GOT3 (cell line): ENCODE measurements at regions not wholly inside any gene's neighbourhood (a gene's known extent, or its start where the extent isn't known, plus 50 kb on each side); places are given as distances from the start of the nearest gene placed in this dataset.

ENCODE experiments used
- DNase-seq: peaks from one replicate; lab custom pipeline; 2025; ENCODE audit warnings: mixed read lengths; lab: John Stamatoyannopoulos, UW

GRCh38 chr6:44560458-44561059 is 173.1 kb downstream of the CDC5L start:
- no peak for DNase-seq

- DNase-seq = no peak
Measured at GRCh38 chr6:44561060-44561623, 173.6 kb downstream of the CDC5L start.

GRCh38 chr6:44561832-44562665 is 174.5 kb downstream of the CDC5L start:
- no peak for DNase-seq

- no peak for DNase-seq
Measured at GRCh38 chr6:44563397-44563796, 175.9 kb downstream of the CDC5L start.

- no peak for DNase-seq
Measured at GRCh38 chr6:44564906-44565524, 177.5 kb downstream of the CDC5L start.

- DNase-seq = no peak
Measured at GRCh38 chr6:44567406-44567805, 179.9 kb downstream of the CDC5L start.

- no peak for DNase-seq
Measured at GRCh38 chr6:44569131-44569530, 181.6 kb downstream of the CDC5L start.

- no peak for DNase-seq
Measured at GRCh38 chr6:44569931-44570385, 182.5 kb downstream of the CDC5L start.

- DNase-seq = no peak
Measured at GRCh38 chr6:44571510-44571909, 184.0 kb downstream of the CDC5L start.

- no peak for DNase-seq
Measured at GRCh38 chr6:44572346-44572745, 184.8 kb downstream of the CDC5L start.

- DNase-seq = no peak
Measured at GRCh38 chr6:44575644-44576043, 188.1 kb downstream of the CDC5L start.

- DNase-seq = no peak
Measured at GRCh38 chr6:44576132-44576631, 188.7 kb downstream of the CDC5L start.

GRCh38 chr6:44580901-44581300 is 193.4 kb downstream of the CDC5L start:
- DNase-seq = no peak

- no peak for DNase-seq
Measured at GRCh38 chr6:44582930-44583329, 195.4 kb downstream of the CDC5L start.

GRCh38 chr6:44590471-44590870 is 203.0 kb downstream of the CDC5L start:
- no peak for DNase-seq

GRCh38 chr6:44593539-44593944 is 206.0 kb downstream of the CDC5L start:
- no peak for DNase-seq

- DNase-seq = no peak
Measured at GRCh38 chr6:44594481-44594880, 207.0 kb downstream of the CDC5L start.

GRCh38 chr6:44598679-44599078 is 211.2 kb downstream of the CDC5L start:
- DNase-seq = no peak

- DNase-seq = no peak
Measured at GRCh38 chr6:44599672-44600071, 212.2 kb downstream of the CDC5L start.

GRCh38 chr6:44603044-44603686 is 215.7 kb downstream of the CDC5L start:
- no peak for DNase-seq

GRCh38 chr6:44606504-44606903 is 219.0 kb downstream of the CDC5L start:
- no peak for DNase-seq

GRCh38 chr6:44606976-44607375 is 219.5 kb downstream of the CDC5L start:
- DNase-seq = no peak
